ENCODE measurements at regions not wholly inside any gene's neighbourhood (a gene's known extent, or its start where the extent isn't known, plus 50 kb on each side); places are given as distances from the start of the nearest gene placed in this dataset.

- TF ChIP-seq BACH1 (tag; IDR thresholded peaks at IDR 0.05) (peak; percentile 88), HOXB6 (CRISPR knock-in tag; IDR thresholded peaks at IDR 0.05; ENCODE audit: borderline replicate concordance) (no peak), ZNF395 (CRISPR knock-in tag; IDR thresholded peaks at IDR 0.05) (peak; percentile 95; the same call in 1 of the 2 replicates), ELF4 (CRISPR knock-in tag; IDR thresholded peaks at IDR 0.05) (no peak), RREB1 (CRISPR knock-in tag; IDR thresholded peaks at IDR 0.05) (peak; percentile 41; the same call in 1 of the 2 replicates), RBM15 (IDR thresholded peaks at IDR 0.05; ENCODE audit: insufficient read depth, low read length) (no peak), NR4A1 (CRISPR knock-in tag; IDR thresholded peaks at IDR 0.05) (no peak), NR4A1 (tag; IDR thresholded peaks at IDR 0.05) (peak; percentile 96), FOS (IDR thresholded peaks at IDR 0.05; ENCODE audit: extremely low read depth, insufficient read length) (no peak), GTF3C2 (IDR thresholded peaks at IDR 0.05; ENCODE audit: borderline replicate concordance, extremely low read depth, insufficient read length) (no peak), ZSCAN32 (CRISPR knock-in tag; IDR thresholded peaks at IDR 0.05) (peak; percentile 23; the same call in 1 of the 2 replicates), ZNF324 (CRISPR knock-in tag; IDR thresholded peaks at IDR 0.05) (0 out of 2 replicates have a peak, but pooled peaks have one; percentile 25), PTTG1 (tag; IDR thresholded peaks at IDR 0.05; ENCODE audit: low read depth) (peak; percentile 96), TCF7 (IDR thresholded peaks at IDR 0.05; ENCODE audit: borderline replicate concordance) (no peak), ZNF41 (CRISPR knock-in tag; conservative IDR thresholded peaks at IDR 0.05) (peak; percentile 85), MITF (IDR thresholded peaks at IDR 0.05) (no peak), MAFG (tag; conservative IDR thresholded peaks at IDR 0.05) (peak; percentile 57)
Measured at GRCh38 chr12:131606218-131606901, 104.5 kb upstream of the SFSWAP start (continued).
